ENCODE measurements at regions not wholly inside any gene's neighbourhood (a gene's known extent, or its start where the extent isn't known, plus 50 kb on each side); places are given as distances from the start of the nearest gene placed in this dataset.

DNA sequence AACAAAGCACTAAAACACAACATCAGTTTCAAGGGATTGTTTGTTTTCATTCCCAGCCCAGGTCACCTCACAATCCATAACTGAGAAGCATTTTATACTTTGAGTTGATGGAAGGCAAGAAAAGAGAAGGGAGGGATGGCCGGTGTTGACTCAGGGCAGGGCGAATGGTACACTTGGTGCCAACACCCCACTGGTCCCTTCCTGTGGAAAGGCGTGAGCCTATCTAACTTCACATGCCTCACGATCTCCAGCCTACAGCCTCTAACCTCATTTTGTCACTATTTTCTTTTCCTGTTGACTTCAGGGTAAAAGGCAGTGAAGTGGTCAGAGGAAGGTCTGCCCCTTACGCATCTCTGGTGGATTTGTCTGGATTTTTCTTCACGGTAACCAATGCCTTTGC, 53.5 kb upstream of the SASH1 start:
- Histone ChIP-seq H3K9ac (ENCODE audit: low read length in 5 of 5) (peak overlapping the region in 1 of 5 donors; percentile 26), H3K4me3 (ENCODE audit: low read depth in 1 of 5, low read length in 5 of 5) (peak overlapping the region in 4 of 5 donors; percentile 16 to 51 (median 41)), H3K36me3 (ENCODE audit: control insufficient read depth in 5 of 5, insufficient read depth in 5 of 5, low read length in 5 of 5) (no peaks in the 10 kb centered on the region), H3K27me3 (ENCODE audit: control insufficient read depth in 5 of 5, insufficient read depth in 4 of 5, low read length in 5 of 5) (peaks cover 0 to 3% (median 0%) of the 10 kb centered on the region in 5 donors), H3K4me1 (ENCODE audit: control insufficient read depth in 5 of 5, insufficient read depth in 5 of 5, low read length in 5 of 5) (peaks cover 0 to 25% (median 0%) of the 10 kb centered on the region in 5 donors), H3K27ac (ENCODE audit: low read depth, low read length) (peak overlapping the region; percentile 44), H3K9me3 (ENCODE audit: control insufficient read depth in 5 of 5, low read length in 5 of 5) (no peaks in the 10 kb centered on the region)

DNA sequence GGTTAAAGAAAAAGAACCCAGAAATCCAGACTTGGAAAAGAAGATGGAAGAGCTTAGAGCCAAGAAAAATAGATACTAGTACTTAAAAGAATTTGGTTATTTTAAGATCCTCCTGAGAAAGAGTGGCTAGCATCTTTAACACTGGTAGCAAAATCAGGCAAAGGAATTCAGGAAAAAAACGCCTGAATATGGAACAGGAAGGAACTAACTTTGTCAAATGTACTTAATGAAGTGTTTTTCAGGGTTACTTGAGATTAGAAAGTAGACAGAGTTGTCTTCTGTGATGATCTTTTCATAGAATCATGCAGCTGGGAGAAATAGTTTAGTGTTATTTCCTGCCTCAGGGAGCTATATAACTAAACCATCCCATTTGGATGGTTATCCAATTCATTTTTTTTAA, 50.8 kb upstream of the SASH1 start:
- Histone ChIP-seq H3K4me3 (ENCODE audit: low read depth in 1 of 5, low read length in 5 of 5) (no peak overlapping the region), H3K9me3 (ENCODE audit: control insufficient read depth in 5 of 5, low read length in 5 of 5) (no peaks in the 10 kb centered on the region), H3K4me1 (ENCODE audit: control insufficient read depth in 5 of 5, insufficient read depth in 5 of 5, low read length in 5 of 5) (peaks cover 0 to 29% (median 2%) of the 10 kb centered on the region in 5 donors), H3K27me3 (ENCODE audit: control insufficient read depth in 5 of 5, insufficient read depth in 4 of 5, low read length in 5 of 5) (peaks cover 0 to 3% (median 0%) of the 10 kb centered on the region in 5 donors), H3K36me3 (ENCODE audit: control insufficient read depth in 5 of 5, insufficient read depth in 5 of 5, low read length in 5 of 5) (no peaks in the 10 kb centered on the region), H3K9ac (ENCODE audit: low read length in 5 of 5) (no peak overlapping the region), H3K27ac (ENCODE audit: low read depth, low read length) (no peak overlapping the region)
